Activated CD4-positive, alpha-beta T cell treated with anti-CD3 and anti-CD28 coated beads, Interleukin-2, amount 50 U/mL, for 4 hours (primary cell): ENCODE measurements at regions not wholly inside any gene's neighbourhood (a gene's known extent, or its start where the extent isn't known, plus 50 kb on each side); places are given as distances from the start of the nearest gene placed in this dataset.

Experiments
- DNase-seq, 2 experiments: peaks; one replicate each; pipeline ENCODE4 v3.0.0-alpha.2; 2020

GRCh38 chr2:16869711-16870110, 204.1 kb upstream of the CYRIA start:
- DNase-seq: no peak

DNA sequence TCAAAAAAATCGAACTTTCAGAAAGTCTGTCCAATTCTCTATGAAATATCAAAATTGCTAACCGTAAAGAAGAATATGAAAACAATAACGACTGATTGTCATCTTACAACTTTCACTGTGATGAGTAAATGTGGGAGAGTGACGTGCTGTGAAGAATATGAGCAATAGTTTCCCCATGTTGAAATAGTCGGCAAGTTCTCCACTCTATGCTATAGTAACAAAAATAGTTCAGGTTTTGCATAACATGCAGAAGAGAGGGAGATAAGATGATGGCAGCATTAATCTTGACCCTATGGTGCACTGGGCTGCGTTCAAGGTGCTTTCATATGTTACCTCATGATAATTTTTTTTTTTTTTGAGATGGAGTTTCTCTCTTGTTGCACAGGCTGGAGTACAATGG, 196.8 kb upstream of the CYRIA start:
- no peak for DNase-seq

GRCh38 chr2:16861530-16861929, 195.9 kb upstream of the CYRIA start:
- no peak for DNase-seq

- no peak for DNase-seq
These were observed 195.5 kb upstream of the CYRIA start for GRCh38 chr2:16861111-16861510.

DNA sequence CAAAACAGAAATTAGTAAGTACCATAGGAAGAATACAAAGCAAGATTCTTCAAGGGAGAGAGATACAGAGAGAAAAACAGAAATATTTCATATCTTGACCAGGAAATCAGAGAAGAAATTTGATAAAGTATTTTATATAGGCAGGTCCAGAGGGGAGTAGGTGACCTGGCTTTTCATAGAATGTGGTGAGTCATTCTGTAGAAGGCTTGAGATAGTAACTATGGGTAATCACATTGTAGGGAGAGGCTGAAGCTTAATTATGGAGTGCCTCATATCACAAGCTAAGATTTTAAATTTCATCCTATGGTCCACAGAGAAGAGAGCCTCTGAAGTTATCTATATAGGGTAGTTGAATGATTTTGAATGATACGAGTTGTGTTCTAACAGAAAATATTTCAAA, 195.0 kb upstream of the CYRIA start:
- DNase-seq: no peak

DNA sequence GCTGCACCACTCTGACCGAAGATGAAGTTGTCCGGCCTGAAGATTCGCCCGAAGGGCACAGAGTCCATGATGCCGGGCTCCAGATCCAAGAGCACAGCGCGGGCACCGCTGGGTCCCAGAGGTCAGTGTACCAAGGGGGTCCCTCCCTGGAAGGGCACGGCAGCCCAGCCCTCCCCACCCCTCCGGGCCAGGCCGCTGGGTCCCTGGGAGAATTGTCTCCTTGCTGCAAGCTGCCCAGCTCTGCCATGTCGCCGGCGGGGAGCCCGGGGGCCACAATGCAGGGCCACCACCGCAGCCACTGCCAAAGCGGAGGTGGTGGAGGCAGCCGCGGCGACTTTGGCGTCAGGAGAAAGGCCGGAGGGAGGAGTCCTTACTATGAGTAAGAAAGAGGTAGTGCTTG, 189.5 kb upstream of the CYRIA start:
- no peak for DNase-seq

DNA sequence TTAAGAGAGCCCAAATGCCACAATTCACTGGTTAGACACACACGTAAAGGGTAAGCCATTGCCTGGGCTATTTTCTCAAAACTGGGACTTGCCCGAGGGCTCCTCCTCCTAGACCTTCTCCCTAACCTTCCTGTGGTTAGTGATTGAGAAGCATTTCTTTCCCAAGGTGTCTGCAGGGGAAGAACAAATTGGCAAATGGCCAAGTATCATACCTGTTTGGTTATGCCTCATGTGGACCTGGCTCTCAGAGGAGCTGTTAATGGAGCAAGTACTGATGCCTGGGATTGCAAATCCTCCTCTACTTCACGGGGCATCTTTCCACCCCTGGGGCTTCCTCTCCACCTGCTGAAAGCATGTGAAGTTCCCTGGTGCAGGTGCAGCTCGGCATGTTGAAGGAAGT, 187.5 kb upstream of the CYRIA start:
- DNase-seq: no peak

DNA sequence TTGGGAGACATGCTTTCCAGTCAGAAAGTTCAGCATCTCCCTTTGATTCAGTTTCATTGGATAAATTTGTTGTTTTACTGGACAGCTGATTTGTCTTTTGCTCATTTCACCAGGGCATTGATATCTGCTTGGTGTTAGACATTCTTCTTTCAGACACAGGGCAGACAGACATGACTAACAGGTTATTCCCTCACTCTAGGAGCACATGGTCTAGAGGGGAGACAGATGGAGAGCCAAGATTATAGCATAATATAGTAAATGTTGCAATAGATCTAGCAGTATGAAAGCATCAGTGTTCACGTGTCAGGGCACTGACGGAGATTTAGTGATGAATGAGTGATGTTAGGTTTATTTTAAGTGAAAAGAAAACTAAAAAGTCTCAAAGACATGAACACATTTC, 187.0 kb upstream of the CYRIA start:
- DNase-seq: no peak

DNA sequence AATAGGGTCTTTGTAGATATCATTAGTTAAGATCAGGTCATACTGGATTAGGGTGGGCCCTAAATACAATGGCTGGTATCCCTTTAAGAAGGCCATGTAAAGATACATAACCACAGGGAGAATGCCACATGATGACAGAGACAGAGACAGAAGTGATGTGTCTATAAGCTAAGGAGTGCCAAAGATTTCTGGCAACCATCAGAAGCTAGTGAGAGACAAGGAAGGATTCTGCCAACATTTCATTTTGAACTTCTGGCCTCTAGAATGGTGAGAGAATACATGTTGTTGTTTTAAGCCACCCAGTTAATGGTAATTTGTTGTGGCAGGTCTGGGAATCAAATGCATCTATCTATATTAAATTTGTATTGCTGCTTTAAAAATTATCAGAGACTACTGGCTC, 185.5 kb upstream of the CYRIA start:
- no peak for DNase-seq

DNA sequence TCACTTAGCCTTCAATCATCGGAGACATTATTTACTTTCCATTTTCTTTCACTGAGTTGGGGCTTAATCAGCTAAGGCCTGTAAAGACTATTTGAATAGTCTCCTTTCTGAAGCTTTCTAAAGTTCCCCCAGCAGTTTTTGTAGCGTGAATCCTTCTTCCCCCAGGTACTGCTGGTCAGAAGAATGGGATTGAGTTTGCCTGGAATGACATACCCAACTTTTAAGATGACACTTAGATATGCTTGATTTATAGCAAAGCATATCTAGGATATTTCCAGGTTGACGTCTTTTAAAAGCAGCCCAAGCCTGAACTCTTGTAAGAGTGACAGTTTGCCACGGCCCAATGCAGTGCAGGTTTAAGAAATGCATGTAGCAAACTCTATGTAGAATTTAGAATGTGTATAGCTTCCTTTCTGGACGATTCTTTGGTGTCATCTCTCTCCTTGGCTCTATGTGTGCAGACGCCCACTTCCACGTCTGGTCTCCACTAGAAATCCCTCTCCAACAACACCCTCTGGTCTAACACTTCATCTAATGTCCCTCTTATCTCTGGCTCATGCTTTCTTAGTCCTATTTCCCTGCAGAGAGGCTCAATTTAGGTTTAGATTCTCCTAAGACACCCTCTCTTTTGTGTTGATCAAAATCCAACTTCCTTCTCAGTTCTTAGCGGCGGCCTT, 175.0 kb upstream of the CYRIA start:
- DNase-seq: no peak

GRCh38 chr2:16832910-16833309, 167.3 kb upstream of the CYRIA start:
- DNase-seq: no peak

DNA sequence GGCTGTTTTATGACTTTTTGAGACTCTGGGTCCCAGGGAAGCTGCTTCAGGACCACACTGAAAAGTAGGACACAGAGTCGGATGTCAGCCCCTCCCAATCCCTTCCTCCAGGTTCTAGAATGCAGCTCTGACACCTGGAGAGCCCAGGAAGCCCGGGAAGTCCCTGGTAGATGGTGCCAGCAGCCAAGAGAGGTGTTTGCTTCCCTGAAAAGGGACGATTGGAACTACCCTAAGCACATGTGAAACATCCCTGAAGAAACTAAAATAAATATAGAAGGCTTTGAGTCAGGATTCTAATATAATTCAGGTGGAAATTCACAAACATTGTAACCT, 163.2 kb upstream of the CYRIA start:
- no peak for DNase-seq

DNA sequence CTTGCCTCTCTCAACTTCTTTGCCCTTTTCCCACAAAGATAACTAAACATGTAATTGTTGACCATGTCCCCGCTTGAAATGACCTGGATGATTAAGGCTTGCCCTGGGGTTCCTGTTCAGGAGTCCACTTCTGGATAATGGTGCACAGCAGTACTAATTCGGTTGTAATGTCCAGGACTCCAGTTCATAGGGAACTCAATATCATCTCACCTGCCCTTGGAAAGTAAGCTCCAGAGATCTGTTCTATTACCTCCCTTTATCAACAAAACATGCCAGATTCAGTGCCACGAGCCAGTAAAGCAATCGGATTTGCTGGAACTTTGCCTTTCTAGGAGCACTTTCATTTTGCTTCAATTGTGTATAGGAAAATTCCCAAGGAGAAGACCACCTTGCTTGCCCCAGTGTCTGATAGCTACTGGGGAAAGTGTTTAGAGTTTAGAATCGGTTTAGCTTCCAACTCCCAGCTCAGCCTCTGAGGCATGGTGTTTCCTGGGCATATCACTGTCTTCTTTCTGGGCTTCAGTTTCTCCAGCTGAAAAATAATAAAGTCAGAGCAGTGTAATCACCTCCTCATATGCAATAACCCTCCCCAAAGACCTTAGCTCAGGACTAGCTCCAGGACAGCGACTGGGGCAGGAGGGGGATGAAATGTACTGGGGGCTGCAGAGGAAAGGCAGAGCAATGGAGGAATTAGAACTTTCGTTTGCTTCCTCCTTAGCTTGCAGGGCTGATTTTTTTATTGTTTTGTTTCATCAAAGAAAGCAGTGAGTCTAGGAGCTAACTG, 162.6 kb upstream of the CYRIA start:
- DNase-seq: no peak

- DNase-seq: no peak
These were observed 158.8 kb upstream of the CYRIA start for GRCh38 chr2:16824472-16824871.

DNA sequence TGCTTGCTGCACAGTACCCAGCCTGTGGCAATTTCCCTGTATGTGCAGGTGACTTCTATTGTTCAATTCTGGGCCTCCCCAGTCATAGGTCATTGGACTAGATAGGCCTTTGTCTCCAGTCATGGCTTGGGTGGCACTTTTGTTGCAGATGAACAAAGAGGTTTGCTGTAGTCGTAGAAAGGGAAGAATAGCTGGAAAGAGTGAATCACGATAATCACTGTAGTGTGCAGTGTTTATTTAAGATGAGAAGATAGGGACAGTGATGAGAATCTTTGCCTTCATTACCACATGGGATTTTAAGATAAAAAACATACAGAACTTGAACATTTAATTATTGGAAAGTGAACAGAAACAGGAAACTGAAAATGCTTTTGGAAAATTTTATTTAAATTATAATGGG, 156.1 kb upstream of the CYRIA start:
- DNase-seq: no peak

DNA sequence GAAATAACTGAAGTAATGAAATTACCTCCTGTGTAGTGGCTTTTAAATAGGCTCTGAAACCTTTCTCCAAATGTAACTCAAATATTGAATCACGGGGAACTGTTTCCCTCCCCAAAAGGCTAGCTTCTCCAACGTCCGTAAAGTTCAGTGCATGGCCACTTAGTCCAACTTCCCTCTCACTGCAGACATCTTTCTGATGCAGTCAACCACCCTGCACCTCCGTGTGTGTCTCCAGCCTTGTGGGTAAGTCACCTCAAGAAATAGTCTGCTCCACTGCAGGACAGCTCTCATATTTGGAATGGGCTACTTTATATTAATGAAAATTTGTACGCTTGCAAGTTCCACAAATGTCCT, 152.5 kb upstream of the CYRIA start:
- DNase-seq: no peak

DNA sequence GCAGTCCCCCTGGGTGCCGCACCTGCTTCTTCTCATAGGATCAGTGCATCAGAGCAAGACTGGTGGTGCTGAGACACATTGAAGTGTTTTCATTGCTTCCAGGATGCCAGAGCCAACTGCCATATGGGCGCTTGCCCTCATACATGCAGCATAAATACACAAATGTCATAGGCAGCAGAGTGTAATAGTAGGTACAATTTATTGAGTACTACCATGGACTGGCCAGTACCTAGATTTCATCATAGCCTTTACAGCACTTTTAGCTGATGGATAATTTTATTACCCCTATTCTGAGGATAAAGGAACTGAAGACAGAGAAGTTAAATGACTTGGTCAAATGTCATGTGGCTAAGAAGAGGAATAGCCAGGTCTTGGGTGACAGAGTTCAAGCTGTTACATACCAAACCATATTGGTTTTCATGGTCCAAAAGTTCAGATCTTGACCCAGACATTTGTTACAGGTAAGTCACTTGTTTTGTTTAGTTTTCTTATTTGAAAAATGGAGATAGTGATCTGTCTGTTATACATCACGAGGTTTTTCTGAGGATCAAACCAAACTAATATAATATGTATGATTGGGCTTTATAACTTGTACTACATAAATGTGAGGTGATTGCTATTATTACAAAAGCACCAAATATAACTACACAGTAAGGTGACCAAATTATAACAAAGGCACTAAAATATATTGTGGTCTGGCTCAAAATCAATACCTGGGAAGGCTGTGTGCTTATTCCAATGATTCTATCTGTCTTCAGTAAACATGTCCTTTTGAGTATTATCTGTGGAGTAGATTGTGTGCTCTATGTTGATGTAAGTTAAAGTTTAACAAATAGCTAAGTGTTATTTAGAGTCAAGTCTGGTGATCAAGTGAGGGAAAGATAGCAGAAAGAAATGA, 151.9 kb upstream of the CYRIA start:
- DNase-seq: no peak

- no peak for DNase-seq
These were observed 150.9 kb upstream of the CYRIA start for GRCh38 chr2:16816522-16816921.

- no peak for DNase-seq
These were observed 150.4 kb upstream of the CYRIA start for GRCh38 chr2:16816016-16816415.

DNA sequence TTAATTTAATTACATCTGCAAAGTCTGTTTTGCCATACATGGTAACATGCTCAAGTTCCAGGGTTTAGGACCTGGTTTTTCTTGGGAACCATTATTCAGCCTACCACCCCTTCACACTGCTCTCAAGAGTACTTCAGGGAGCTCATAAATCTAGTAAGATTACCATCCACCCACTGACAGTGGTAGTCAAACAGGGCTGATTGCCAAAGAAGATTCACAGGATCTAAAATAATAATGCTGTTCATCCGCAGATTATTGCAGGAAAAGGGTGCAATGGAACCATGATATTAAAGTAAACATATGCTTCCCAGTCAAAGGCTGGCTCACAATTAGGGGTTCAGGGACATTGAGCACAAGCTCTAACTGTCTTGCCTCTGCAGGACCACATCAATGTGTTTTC, 148.0 kb upstream of the CYRIA start:
- no peak for DNase-seq

- DNase-seq: no peak
These were observed 132.8 kb upstream of the CYRIA start for GRCh38 chr2:16798472-16798871.

GRCh38 chr2:16791496-16791895, 125.9 kb upstream of the CYRIA start:
- DNase-seq: no peak

- DNase-seq: no peak
These were observed 119.5 kb upstream of the CYRIA start for GRCh38 chr2:16785149-16785548.

- DNase-seq: no peak
These were observed 119.0 kb upstream of the CYRIA start for GRCh38 chr2:16784652-16785051.
